NCI-H82 (cell line): ENCODE measurements at regions not wholly inside any gene's neighbourhood (a gene's known extent, or its start where the extent isn't known, plus 50 kb on each side); places are given as distances from the start of the nearest gene placed in this dataset.
"Not testable (repeated sequence)": the region's sequence is repeated elsewhere in the genome, so short reads cannot be mapped to it uniquely, and the experiment has no call there.

Experiments used
- DNase-seq: peaks from one replicate; lab custom pipeline; 2025; lab: John Stamatoyannopoulos, UW

DNA sequence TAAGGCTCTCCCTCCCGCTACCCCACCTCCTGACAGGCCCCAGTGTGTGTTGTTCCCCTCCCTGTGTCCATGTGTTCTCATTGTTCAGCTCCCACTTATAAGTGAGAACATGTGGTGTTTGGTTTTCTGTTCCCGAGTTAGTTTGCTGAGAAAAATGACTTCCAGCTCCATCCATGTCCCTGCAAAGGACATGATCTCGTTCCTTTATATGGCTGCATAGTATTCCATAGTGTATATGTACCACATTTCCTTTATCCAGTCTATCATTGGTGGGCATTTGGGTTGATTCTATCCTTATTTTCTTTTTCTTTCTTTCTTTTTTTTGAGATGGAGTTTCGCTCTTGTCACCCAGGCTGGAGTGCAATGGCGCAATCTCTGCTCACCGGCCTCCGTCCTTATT is 57.8 kb upstream of the RASSF3 start:
- DNase-seq = not testable (repeated sequence)

DNA sequence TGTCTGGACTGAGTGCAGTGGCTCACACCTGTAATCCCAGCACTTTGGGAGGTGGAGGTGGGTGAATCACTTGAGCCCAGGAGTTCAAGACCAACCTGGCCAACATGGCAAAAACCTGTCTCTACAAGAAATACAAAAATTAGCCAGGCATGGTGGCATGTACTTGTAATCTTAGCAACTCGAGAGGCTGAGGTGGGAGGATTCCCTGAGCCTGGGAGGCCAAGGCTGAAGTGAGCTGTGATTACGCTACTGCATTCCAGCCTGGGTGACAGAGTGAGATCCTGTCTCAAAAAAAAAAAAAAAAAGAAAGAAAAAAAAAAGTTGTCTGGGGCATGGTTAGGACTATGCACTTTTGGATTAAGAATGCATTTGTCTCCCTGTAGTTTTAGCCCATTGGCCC is 56.6 kb upstream of the RASSF3 start:
- DNase-seq = not testable (repeated sequence)

DNA sequence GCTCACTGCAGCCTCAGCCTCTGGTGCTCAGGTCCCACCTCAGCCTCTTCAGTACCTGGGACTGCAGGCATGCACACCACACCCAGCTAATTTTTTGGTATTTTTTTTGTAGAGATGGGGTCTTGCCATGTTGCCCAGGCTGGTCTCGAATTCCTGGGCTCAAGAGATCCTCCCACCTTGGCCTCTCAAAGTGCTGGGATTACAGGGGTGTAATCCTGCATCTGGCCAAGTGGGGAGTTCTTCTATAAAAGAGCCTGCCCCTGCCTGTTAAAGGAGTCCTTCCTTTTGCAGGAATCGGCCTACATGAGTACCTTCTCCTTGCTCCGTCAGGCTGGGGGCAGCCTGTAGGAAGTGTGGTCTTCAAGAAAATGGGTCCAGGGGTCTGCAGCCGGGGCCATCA is 54.1 kb upstream of the RASSF3 start:
- DNase-seq = peak; percentile 13

DNA sequence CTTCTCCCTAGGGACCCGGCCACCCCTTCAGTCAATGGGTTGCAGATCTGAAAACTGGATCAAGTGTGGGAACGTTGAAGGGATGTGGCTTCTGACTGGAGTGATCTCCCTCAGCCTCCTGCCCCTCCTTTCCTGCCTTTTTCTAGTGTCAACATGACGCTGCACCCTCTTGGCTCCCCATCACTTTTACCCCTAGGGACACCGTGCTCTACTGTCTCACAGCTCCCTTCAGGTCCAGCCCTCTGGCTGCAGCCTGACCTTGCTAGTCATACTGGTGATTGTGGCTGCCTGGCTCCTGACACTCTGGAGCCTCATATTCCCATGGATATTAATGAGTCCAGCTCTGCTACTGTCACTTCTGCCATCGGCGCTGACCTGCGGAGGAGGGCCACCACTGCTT is 51.5 kb upstream of the RASSF3 start:
- DNase-seq = no peak

DNA sequence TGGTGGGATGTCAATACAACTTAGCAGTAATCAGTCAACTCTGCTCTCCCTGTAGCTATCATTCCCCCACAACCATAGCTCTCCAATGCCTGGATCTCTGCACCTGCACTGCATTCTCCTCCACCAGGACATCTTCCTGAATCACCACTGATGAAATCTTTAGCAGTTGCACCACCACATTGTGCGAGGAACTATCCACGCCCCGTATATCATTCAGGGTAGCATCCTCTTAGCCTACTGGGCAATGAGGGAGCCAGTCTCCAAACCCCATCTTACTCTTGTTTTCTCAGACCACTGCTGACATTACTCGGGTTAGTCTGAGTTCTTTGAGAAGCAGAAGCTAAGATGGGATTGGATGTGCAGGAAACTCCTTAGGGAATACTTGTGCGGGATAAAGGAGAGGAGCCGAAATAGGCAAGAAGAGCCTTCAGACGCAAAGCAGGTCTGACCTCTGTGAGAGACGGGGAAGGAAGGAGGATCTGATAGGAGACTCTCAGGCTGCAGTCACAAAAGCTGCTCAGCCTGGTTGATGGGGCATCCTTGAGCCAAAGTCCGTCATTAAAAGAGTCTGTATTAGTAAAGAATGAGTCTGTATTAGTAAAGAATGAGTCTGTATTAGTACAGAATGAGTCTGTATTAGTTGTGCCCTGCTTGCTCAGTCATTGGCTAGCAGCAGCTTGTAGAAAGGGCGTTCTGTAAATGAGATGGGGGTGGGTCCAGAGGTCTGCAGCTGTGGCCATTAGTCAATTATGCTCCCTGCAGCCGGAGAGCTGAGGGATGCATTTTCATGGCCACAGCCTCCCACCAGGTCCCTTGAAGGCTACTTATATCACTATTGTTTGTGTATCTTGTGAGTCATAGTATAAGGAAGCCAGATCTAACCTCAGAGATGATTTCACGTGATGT is 49.6 kb upstream of the RASSF3 start:
- DNase-seq = no peak
